OCI-LY1 (cell line): ENCODE measurements at regions not wholly inside any gene's neighbourhood (a gene's known extent, or its start where the extent isn't known, plus 50 kb on each side); places are given as distances from the start of the nearest gene placed in this dataset.

ENCODE experiments used
- CTCF ChIP-seq: fragments of 200-600 bp; sonication (generic), shearing (Covaris generic); IDR thresholded peaks from 2 replicates; pipeline ENCODE4 v1.5.1; 2017; ENCODE audit warnings: mild to moderate bottlenecking, antibody characterized with exemption, low read length, moderate library complexity, mixed read lengths
- EZH2 ChIP-seq: fragments of 200-600 bp; sonication (generic), shearing (Covaris generic); IDR thresholded peaks from 2 replicates; pipeline ENCODE4 v1.8.0; 2017; ENCODE audit warnings: borderline replicate concordance, mixed run types, mild to moderate bottlenecking, antibody characterized with exemption, low read length, moderate library complexity, mixed read lengths

GRCh38 chr1:212189352-212189738 is 95.9 kb upstream of the PPP2R5A start:
- TF ChIP-seq EZH2 (no peak), CTCF (no peak)
